Fibroblast of the aortic adventitia (primary cell): ENCODE measurements at regions not wholly inside any gene's neighbourhood (a gene's known extent, or its start where the extent isn't known, plus 50 kb on each side); places are given as distances from the start of the nearest gene placed in this dataset.

ENCODE experiments used
- DNase-seq: peaks from one replicate; pipeline ENCODE4 v3.0.0-alpha.2; 2010; ENCODE audit warnings: low read depth
- H3K4me3 ChIP-seq: 2 replicates; pipeline ENCODE4 v1.5.1; 2011; ENCODE audit warnings: low read depth, mild to moderate bottlenecking, control low read depth, low read length, moderate library complexity
- TF ChIP-seq, protein P1 (sequence below): IDR thresholded peaks from 2 replicates; pipeline ENCODE4 v1.5.1; 2011; ENCODE audit warnings: mild to moderate bottlenecking, low read length, control low read depth, inconsistent platforms; ENCODE audit not compliant: insufficient read depth

DNA sequence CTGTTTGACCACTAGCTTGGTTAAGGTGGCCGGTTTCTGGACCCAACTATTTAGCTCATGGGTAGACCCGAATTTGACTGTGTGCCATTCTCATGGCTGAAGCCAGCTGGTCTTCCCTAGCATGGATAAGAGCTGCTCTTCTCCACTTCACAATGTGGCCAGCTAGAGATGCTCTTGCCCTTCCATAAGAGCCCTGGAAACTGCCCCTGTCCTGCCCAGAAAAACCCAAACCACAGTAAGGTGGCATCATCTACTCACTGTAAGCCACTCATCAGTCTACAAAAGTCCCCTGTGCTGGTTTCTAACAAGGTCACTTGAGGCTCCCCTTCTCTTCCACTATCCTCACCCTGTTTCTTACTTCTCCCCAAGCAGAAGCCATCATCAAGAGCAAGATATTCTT lies 165.1 kb downstream of the HS3ST2 start:
- no peak for DNase-seq
- TF ChIP-seq, protein P1, sequence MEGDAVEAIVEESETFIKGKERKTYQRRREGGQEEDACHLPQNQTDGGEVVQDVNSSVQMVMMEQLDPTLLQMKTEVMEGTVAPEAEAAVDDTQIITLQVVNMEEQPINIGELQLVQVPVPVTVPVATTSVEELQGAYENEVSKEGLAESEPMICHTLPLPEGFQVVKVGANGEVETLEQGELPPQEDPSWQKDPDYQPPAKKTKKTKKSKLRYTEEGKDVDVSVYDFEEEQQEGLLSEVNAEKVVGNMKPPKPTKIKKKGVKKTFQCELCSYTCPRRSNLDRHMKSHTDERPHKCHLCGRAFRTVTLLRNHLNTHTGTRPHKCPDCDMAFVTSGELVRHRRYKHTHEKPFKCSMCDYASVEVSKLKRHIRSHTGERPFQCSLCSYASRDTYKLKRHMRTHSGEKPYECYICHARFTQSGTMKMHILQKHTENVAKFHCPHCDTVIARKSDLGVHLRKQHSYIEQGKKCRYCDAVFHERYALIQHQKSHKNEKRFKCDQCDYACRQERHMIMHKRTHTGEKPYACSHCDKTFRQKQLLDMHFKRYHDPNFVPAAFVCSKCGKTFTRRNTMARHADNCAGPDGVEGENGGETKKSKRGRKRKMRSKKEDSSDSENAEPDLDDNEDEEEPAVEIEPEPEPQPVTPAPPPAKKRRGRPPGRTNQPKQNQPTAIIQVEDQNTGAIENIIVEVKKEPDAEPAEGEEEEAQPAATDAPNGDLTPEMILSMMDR: no peak
- no peak overlapping the region for H3K4me3 ChIP-seq

DNA sequence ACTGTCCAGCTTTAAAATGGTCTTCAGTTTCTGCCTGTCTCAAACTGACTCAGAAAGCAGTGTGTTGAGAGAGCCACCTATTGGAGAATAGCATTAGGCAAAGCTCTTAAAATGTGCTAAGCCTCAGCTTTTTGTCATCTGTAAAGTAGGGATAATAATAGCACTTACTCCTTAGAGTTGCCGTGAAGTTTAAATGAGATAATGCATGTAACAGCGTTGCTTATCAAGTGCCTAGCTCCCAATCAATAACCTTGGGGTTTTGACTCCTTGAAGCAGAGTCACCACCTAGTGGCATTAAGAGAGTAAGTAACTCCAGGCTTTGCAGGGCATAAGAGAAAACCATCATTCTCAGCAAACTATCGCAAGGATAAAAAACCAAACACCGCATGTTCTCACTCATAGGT lies 163.3 kb downstream of the HS3ST2 start:
- peak; percentile 7 for DNase-seq
- TF ChIP-seq, protein P1: no peak
- no peak overlapping the region for H3K4me3 ChIP-seq

DNA sequence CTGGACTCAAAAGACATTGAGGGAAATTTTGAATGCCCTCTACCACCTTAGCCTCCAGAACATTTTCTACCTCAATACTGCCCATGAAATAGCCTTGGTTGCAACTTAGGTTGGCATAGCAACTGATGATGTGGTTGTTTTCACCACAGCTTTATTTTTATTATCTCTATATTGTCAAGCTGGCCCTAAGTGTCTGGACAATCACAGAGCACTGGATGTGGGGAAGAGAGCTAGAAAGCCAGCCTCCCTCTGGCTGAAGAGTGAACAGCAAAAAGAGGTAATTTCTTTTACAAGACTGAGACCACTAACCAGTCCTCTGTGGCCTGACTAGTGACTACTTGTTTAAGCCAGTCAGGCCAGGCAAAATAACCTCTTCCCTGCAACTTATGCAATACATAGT lies 159.6 kb downstream of the HS3ST2 start:
- no peak for DNase-seq
- TF ChIP-seq, protein P1: no peak
- H3K4me3 ChIP-seq: no peak overlapping the region

DNA sequence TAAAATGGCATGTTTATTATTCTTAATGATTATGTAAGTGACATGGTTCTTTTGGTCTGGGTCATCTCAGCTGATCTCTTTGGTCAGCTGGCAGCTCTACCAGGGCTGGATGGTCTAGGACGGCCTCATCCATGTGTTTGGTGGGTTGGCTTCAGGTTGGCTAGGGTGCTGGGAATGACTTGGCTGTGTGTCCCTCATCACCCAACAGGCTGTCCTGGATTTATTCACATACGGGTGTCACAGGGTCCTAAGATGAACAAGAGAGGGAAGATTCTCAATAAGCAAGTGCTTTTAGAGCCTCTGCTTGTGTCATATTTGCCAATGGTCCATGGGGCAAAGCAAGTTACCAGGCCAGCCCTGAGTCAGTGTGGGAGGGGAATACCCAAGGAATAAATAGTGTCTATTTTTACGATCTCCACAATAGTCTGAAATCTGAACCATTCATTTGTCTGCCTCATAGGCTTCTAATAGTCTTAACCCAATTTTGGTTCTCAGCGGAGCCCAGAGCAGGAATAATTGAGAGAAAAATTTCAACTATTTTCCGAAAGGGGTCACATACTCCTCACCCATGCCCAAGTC lies 157.5 kb downstream of the HS3ST2 start:
- no peak overlapping the region for H3K4me3 ChIP-seq
- TF ChIP-seq, protein P1: no peak
- DNase-seq: no peak

DNA sequence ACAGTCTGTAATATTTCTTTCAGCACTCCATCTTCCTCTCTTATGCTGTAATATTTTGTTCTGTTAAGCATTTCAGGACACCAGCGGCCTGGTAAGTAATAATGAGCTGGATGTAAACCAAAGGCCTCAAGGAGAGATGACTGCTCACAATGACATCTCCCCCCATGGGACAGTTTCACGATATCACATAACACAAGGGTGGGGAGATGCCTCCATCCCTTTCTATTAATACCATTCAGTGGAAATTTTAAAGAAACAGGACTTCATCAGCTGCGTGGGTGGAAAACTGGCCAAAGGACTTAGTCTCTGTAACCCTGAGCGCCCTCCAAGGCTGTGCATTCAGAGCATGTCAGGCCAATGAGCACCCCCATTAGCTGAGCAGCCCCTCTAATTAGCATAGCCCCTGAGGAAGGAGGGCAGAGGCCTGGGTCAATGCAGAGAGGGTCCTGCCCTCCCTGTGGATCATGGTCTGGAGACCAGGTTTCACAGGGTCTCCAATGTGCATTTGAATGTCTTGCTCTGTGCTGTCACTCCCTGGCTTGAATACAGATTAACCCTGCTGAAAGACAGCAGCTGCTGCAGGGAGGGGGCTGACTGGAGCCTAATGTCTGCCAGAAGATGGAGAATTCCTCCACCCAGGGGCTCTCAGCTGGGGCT lies 156.4 kb downstream of the HS3ST2 start:
- no peak overlapping the region for H3K4me3 ChIP-seq
- DNase-seq: no peak
- TF ChIP-seq, protein P1: no peak

DNA sequence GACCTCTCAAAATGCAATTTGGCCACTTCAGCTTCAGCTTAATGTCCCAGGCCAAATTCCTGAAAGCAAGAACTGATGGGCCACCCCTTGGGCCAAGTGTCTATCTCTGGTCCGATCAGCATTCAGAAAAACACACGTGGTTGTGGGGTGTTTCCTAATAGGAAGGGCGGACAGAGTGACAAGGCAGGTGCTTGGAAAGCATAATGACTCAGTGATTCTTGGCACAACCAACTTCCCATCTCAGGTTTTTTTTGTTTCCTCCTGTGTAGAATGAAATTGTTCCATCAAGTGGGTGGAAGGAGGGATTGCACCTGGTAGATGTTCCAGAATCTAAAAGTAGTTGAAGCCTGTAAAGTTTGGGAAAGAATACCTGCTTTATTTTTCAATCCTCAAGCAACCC lies 155.6 kb downstream of the HS3ST2 start:
- TF ChIP-seq, protein P1: no peak
- DNase-seq: no peak
- H3K4me3 ChIP-seq: no peak overlapping the region

DNA sequence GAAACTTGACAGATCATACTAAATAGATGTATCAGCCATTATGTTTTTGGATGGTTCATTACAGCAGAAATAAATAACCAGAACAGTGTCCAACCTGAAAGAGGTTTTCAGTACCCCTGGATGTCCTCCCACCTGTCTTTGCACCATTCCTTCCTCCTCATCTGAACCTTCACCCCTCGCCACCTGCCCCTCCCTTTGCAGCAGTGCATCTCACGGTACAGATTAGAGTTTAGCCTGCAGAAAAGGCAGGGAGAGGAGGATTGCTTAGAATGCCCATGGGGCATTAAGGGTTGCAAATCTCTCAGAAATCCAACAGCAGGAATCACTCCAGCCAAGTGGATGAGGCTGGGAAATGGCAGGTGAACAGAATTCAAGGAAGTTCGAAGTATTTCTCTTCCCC lies 155.0 kb downstream of the HS3ST2 start:
- TF ChIP-seq, protein P1: no peak
- no peak overlapping the region for H3K4me3 ChIP-seq
- no peak for DNase-seq
